GM12892 (cell line): ENCODE measurements at regions not wholly inside any gene's neighbourhood (a gene's known extent, or its start where the extent isn't known, plus 50 kb on each side); places are given as distances from the start of the nearest gene placed in this dataset.

Source experiments
- POLR2A ChIP-seq: IDR thresholded peaks from 2 replicates; pipeline ENCODE4 v1.6.1; 2011; ENCODE audit warnings: low read depth, low read length, control low read depth
- POLR2AphosphoS5 ChIP-seq: IDR thresholded peaks from 2 replicates; pipeline ENCODE4 v1.6.1; 2011; ENCODE audit warnings: low read depth, low read length, control low read depth
- TAF1 ChIP-seq: IDR thresholded peaks from 2 replicates; pipeline ENCODE4 v1.6.1; 2011; ENCODE audit warnings: low read depth, mild to moderate bottlenecking, control low read depth, low read length, borderline replicate concordance

DNA sequence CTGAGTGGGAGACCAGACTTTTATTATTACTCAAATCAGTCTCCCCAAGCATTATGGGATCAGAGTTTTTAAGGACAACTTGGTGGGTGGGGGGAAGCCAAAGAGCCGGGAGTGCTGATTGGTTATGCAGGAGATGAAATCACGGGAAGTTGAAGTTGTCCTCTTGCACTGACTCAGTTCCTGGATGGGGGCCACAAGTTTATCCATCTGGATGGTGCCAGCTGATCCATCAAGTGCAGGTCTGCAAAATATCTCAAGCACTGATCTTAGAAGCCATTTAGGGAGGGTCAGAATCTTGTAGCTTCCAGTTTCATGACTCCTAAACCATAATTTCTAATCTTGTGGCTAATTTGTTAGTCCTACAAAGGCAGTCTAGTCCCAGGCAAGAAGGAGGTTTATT lies 53.5 kb upstream of the LMO1 start:
- TF ChIP-seq TAF1 (no peak), POLR2AphosphoS5 (no peak), POLR2A (no peak)
